ENCODE measurements at regions not wholly inside any gene's neighbourhood (a gene's known extent, or its start where the extent isn't known, plus 50 kb on each side); places are given as distances from the start of the nearest gene placed in this dataset.
"Not testable (repeated sequence)": the region's sequence is repeated elsewhere in the genome, so short reads cannot be mapped to it uniquely, and the experiment has no call there.

DNA sequence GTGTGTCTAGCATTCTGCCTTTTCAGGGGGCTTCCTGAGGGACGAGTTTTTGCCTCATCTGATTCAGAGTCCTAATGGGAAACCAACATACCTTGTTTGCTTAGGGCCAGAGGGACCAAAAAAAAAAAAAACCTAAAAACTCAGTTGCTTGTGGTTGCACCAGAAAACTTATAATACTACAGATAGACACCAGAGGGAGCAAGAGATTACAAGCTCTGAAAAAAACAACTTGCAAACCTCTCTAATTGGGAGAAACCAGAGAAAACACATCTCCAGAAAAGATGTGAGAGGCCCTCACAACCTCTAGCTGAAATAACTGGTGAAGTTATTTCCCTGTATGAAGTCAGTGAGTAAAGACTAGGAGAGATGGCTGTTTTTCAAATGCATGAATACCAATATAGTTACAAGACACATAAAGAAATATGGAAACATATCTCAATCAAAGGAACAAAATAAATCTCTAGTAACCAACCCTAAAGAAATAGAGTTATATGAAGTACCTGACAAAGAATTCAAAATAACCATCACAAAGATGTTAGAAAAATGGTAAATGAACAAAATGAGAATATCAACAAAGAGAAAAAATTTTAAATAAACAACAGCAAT lies 233.7 kb upstream of the NFIA start:
- H3K4me1 ChIP-seq (ENCODE audit: control insufficient read depth in 1 of 2, insufficient read depth in 1 of 2, low read depth in 1 of 2, low read length in 1 of 2): no peaks in the 10 kb centered on the region
- H3K27me3 ChIP-seq: no peaks in the 10 kb centered on the region
- H3K9me3 ChIP-seq: no peaks in the 10 kb centered on the region
- no peaks in the 10 kb centered on the region for H3K36me3 ChIP-seq
- no peak overlapping the region for H3K27ac ChIP-seq
- TF ChIP-seq, protein P1, sequence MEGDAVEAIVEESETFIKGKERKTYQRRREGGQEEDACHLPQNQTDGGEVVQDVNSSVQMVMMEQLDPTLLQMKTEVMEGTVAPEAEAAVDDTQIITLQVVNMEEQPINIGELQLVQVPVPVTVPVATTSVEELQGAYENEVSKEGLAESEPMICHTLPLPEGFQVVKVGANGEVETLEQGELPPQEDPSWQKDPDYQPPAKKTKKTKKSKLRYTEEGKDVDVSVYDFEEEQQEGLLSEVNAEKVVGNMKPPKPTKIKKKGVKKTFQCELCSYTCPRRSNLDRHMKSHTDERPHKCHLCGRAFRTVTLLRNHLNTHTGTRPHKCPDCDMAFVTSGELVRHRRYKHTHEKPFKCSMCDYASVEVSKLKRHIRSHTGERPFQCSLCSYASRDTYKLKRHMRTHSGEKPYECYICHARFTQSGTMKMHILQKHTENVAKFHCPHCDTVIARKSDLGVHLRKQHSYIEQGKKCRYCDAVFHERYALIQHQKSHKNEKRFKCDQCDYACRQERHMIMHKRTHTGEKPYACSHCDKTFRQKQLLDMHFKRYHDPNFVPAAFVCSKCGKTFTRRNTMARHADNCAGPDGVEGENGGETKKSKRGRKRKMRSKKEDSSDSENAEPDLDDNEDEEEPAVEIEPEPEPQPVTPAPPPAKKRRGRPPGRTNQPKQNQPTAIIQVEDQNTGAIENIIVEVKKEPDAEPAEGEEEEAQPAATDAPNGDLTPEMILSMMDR (IDR thresholded peaks at IDR 0.05): no peak
- no peak overlapping the region for H3K4me3 ChIP-seq (ENCODE audit: low read depth in 1 of 2, low read length in 1 of 2)

DNA sequence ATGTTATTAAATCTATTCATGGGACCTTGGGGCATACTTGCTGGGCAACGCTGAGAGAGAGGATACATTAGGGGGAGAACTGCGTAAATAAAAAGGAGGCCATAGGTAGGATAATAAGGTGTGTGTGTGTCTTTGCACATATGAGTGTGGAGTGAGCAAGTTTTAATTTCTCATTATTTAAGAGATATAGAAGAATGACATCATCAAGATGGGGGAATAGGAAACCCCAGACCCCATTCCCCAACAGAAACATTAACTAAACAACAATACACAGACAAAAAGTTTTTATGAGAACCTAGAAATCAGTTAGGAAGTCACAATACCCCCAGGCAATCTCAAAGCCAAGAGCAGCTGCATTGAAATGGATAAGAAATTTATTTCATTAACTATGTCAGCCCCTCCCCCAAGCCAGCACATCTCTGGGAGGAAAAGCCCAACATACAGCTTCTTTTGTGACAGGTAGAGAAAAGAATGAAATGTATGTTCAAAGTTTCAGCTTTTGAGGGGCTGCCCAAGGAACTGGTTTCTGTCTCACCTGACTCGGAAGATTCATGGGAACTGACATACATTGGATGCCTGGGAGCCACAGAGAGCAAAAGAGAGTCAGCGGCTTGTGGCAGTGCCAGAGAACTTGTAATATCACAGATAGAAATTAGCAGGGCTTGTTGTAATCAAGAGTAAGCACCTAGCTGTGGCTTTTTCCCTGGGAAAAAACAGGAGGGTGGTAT lies 234.3 kb upstream of the NFIA start:
- H3K4me1 ChIP-seq (ENCODE audit: control insufficient read depth in 1 of 2, insufficient read depth in 1 of 2, low read depth in 1 of 2, low read length in 1 of 2): no peaks in the 10 kb centered on the region
- H3K27me3 ChIP-seq: no peaks in the 10 kb centered on the region
- H3K4me3 ChIP-seq (ENCODE audit: low read depth in 1 of 2, low read length in 1 of 2): no peak overlapping the region
- H3K9me3 ChIP-seq: no peaks in the 10 kb centered on the region
- TF ChIP-seq, protein P1 (IDR thresholded peaks at IDR 0.05): no peak
- H3K36me3 ChIP-seq: no peaks in the 10 kb centered on the region
- no peak overlapping the region for H3K27ac ChIP-seq

DNA sequence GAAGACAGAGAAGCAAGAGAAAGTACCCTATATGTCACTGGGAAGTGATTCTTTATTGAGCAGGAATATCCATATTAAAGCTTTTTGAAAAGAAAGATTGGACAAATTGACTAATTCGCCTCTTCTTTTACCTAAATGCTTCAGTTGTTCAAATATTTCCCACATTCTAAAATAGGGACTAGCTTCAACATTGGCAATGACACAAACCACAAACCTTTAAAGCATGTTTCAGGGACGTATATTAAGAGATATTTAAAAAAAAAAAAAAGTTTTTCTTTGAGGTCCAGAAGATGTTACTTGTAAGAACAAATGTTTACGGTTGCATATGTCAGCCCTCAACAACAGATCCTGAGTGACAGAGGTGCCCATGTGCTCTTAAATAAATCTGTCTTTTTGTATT lies 235.0 kb upstream of the NFIA start:
- TF ChIP-seq, protein P1 (IDR thresholded peaks at IDR 0.05): no peak
- H3K4me3 ChIP-seq (ENCODE audit: low read depth in 1 of 2, low read length in 1 of 2): no peak overlapping the region
- no peaks in the 10 kb centered on the region for H3K9me3 ChIP-seq
- H3K4me1 ChIP-seq (ENCODE audit: control insufficient read depth in 1 of 2, insufficient read depth in 1 of 2, low read depth in 1 of 2, low read length in 1 of 2): no peaks in the 10 kb centered on the region
- H3K36me3 ChIP-seq: no peaks in the 10 kb centered on the region
- H3K27me3 ChIP-seq: no peaks in the 10 kb centered on the region
- H3K27ac ChIP-seq: no peak overlapping the region

DNA sequence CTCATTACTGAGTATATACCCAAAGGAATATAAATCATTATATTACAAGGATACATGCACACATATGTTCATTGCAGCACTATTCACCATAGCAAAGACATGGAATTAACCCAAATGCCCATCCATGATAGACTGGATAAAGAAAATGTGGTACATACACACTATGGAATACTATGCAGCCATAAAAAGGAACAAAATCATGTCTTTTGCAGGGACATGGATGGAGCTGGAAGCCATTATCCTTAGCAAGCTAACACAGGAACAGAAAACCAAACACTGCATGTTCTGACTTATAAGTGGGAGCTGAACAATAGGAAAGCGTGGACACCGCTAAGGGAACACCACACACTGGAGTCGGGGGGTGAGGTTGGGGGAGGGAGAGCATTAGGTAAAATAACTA lies 236.7 kb upstream of the NFIA start:
- not testable (repeated sequence) for H3K9me3 ChIP-seq; H3K27ac ChIP-seq; H3K36me3 ChIP-seq; H3K4me3 ChIP-seq (ENCODE audit: low read depth in 1 of 2, low read length in 1 of 2); H3K4me1 ChIP-seq (ENCODE audit: control insufficient read depth in 1 of 2, insufficient read depth in 1 of 2, low read depth in 1 of 2, low read length in 1 of 2); H3K27me3 ChIP-seq

DNA sequence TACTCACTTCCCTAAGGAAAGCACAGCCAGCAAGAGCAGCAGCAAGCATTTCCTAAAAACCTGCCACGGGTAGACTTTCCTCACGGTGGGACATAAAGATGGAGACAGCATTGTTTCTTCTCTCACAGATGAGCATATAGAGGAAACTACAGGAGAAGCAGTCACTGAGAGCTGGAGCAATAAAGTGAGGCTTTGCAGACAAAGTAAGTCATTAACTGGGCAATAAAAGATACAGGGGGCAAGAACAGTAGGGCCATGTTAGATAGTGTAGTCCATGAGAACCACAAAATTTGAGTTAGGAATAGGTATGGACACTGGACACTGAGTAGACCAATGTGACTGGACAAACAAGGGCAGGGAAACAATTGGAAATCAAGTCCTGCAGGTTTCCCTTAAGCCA lies 240.1 kb upstream of the NFIA start:
- Histone ChIP-seq H3K4me3 (ENCODE audit: low read depth in 1 of 2, low read length in 1 of 2) (no peak overlapping the region), H3K9me3 (no peaks in the 10 kb centered on the region), H3K36me3 (no peaks in the 10 kb centered on the region), H3K27me3 (no peaks in the 10 kb centered on the region), H3K27ac (no peak overlapping the region), H3K4me1 (ENCODE audit: control insufficient read depth in 1 of 2, insufficient read depth in 1 of 2, low read depth in 1 of 2, low read length in 1 of 2) (no peaks in the 10 kb centered on the region)
- TF ChIP-seq, protein P1 (IDR thresholded peaks at IDR 0.05): no peak
